WTC11 (cell line): ENCODE measurements at regions not wholly inside any gene's neighbourhood (a gene's known extent, or its start where the extent isn't known, plus 50 kb on each side); places are given as distances from the start of the nearest gene placed in this dataset.

Experiments
- ATAC-seq: fragments of 200-7000 bp; cut with Tn5 transposase; 2 replicates; pipeline ENCODE4 v1.10.0; 2021; ENCODE audit warnings: mild to moderate bottlenecking, moderate library complexity
- CTCF ChIA-PET: fragments of 300-600 bp; sonication (Branson Sonifier 250); formaldehyde crosslinking; loops from one replicate; lab custom pipeline; 2021; ENCODE audit warnings: antibody characterized with exemption; lab: Charles Lee
- POLR2A ChIA-PET: fragments of 350-600 bp; sonication (Branson Sonifier 250); formaldehyde crosslinking; loops from one replicate; lab custom pipeline; 2021; ENCODE audit warnings: antibody characterized with exemption; lab: Charles Lee
- DNase-seq: peaks from one replicate; pipeline ENCODE4 v3.0.0; 2021; ENCODE audit warnings: low spot score
- H3K27ac Mint-ChIP-seq: 2 replicates; pipeline ENCODE4 v1.8.0; 2021; ENCODE audit warnings: mixed read lengths
- H3K27me3 Mint-ChIP-seq: 2 replicates; pipeline ENCODE4 v1.8.0; 2021; ENCODE audit warnings: low read depth, mild to moderate bottlenecking, moderate library complexity, mixed read lengths
- H3K36me3 Mint-ChIP-seq: 2 replicates; pipeline ENCODE4 v1.8.0; 2021; ENCODE audit warnings: mixed read lengths
- H3K4me1 Mint-ChIP-seq: 2 replicates; pipeline ENCODE4 v1.8.0; 2022; ENCODE audit warnings: mixed read lengths
- H3K4me3 Mint-ChIP-seq: 2 replicates; pipeline ENCODE4 v1.8.0; 2021; ENCODE audit warnings: mild to moderate bottlenecking, moderate library complexity, mixed read lengths
- H3K9me3 Mint-ChIP-seq: 2 replicates; pipeline ENCODE4 v1.8.0; 2021; ENCODE audit warnings: mixed read lengths
- CBFB ChIP-seq: sonication (generic); formaldehyde crosslinking; IDR thresholded peaks from 2 replicates; pipeline ENCODE4 v1.8.1; 2022; ENCODE audit warnings: mild to moderate bottlenecking, low read depth, missing genetic modification reagents
- E2F1 ChIP-seq: sonication (generic); formaldehyde crosslinking; IDR thresholded peaks from 2 replicates; pipeline ENCODE4 v1.8.0; 2022; ENCODE audit warnings: mild to moderate bottlenecking, missing genetic modification reagents
- FOXP1 ChIP-seq: sonication (generic); formaldehyde crosslinking; IDR thresholded peaks from 2 replicates; pipeline ENCODE4 v1.8.0; 2022; ENCODE audit warnings: missing genetic modification reagents, mild to moderate bottlenecking, moderate library complexity, borderline replicate concordance
- GRHL2 ChIP-seq: fragments of 250-450 bp; sonication (Bioruptor Pico); IDR thresholded peaks from 2 replicates; pipeline ENCODE4 v1.8.0; 2022; ENCODE audit warnings: mild to moderate bottlenecking, moderate library complexity; ENCODE audit not compliant: insufficient replicate concordance, severe bottlenecking
- GTF2I ChIP-seq: fragments of 250-450 bp; sonication (Bioruptor Pico); conservative IDR thresholded peaks from 2 replicates; pipeline ENCODE4 v1.4.0; 2021; ENCODE audit warnings: mild to moderate bottlenecking
- HMGA2 ChIP-seq: fragments of 250-450 bp; sonication (Bioruptor Pico); IDR thresholded peaks from 2 replicates; pipeline ENCODE4 v1.4.0; 2021; ENCODE audit warnings: mild to moderate bottlenecking, moderate library complexity
- JUN ChIP-seq: sonication (generic); formaldehyde crosslinking; IDR thresholded peaks from 2 replicates; pipeline ENCODE4 v1.8.0; 2023; ENCODE audit warnings: mild to moderate bottlenecking, missing genetic modification reagents
- RORB ChIP-seq: fragments of 250-450 bp; sonication (Bioruptor Pico); IDR thresholded peaks from 2 replicates; pipeline ENCODE4 v1.9.0; 2021; ENCODE audit warnings: mild to moderate bottlenecking
- SOX15 ChIP-seq: fragments of 250-450 bp; sonication (Bioruptor Pico); IDR thresholded peaks from 2 replicates; pipeline ENCODE4 v1.9.0; 2021; ENCODE audit warnings: mild to moderate bottlenecking
- USF1 ChIP-seq: sonication (generic); formaldehyde crosslinking; IDR thresholded peaks from 2 replicates; pipeline ENCODE4 v1.8.0; 2022; ENCODE audit warnings: mild to moderate bottlenecking, missing genetic modification reagents
- ZNF425 ChIP-seq: fragments of 250-450 bp; sonication (Bioruptor Pico); conservative IDR thresholded peaks from 2 replicates; pipeline ENCODE4 v1.9.0; 2021; ENCODE audit warnings: mild to moderate bottlenecking
- TF ChIP-seq, protein P1 (sequence below): sonication (generic); formaldehyde crosslinking; IDR thresholded peaks from 2 replicates; pipeline ENCODE4 v1.8.0; 2023; ENCODE audit warnings: mild to moderate bottlenecking, missing genetic modification reagents
- TF ChIP-seq, protein P2 (sequence below): sonication (generic); formaldehyde crosslinking; IDR thresholded peaks from 2 replicates; pipeline ENCODE4 v1.8.1; 2023; ENCODE audit warnings: mild to moderate bottlenecking, missing genetic modification reagents
- TF ChIP-seq, protein P3 (sequence below): sonication (generic); formaldehyde crosslinking; IDR thresholded peaks from 2 replicates; pipeline ENCODE4 v1.8.0; 2023; ENCODE audit warnings: missing genetic modification reagents
- TF ChIP-seq, protein P4 (sequence below): sonication (generic); formaldehyde crosslinking; IDR thresholded peaks from 2 replicates; pipeline ENCODE4 v1.8.1; 2022; ENCODE audit warnings: low read depth, mild to moderate bottlenecking, moderate library complexity, missing genetic modification reagents, borderline replicate concordance
- TF ChIP-seq, protein P5 (sequence below): sonication (generic); formaldehyde crosslinking; conservative IDR thresholded peaks from 2 replicates; pipeline ENCODE4 v1.8.1; 2022; ENCODE audit warnings: mild to moderate bottlenecking, missing genetic modification reagents

- Mint-ChIP-seq H3K9me3 (no peaks in the 10 kb centered on the region), H3K36me3 (no peaks in the 10 kb centered on the region), H3K4me3 (no peak overlapping the region), H3K27ac (no peak overlapping the region), H3K4me1 (peaks cover 3% of the 10 kb centered on the region), H3K27me3 (no peaks in the 10 kb centered on the region)
- DNase-seq, result no peak
- ATAC-seq, result no peak
- ChIA-PET CTCF (no interaction called here), POLR2A (no interaction called here)
- TF ChIP-seq, protein P1, sequence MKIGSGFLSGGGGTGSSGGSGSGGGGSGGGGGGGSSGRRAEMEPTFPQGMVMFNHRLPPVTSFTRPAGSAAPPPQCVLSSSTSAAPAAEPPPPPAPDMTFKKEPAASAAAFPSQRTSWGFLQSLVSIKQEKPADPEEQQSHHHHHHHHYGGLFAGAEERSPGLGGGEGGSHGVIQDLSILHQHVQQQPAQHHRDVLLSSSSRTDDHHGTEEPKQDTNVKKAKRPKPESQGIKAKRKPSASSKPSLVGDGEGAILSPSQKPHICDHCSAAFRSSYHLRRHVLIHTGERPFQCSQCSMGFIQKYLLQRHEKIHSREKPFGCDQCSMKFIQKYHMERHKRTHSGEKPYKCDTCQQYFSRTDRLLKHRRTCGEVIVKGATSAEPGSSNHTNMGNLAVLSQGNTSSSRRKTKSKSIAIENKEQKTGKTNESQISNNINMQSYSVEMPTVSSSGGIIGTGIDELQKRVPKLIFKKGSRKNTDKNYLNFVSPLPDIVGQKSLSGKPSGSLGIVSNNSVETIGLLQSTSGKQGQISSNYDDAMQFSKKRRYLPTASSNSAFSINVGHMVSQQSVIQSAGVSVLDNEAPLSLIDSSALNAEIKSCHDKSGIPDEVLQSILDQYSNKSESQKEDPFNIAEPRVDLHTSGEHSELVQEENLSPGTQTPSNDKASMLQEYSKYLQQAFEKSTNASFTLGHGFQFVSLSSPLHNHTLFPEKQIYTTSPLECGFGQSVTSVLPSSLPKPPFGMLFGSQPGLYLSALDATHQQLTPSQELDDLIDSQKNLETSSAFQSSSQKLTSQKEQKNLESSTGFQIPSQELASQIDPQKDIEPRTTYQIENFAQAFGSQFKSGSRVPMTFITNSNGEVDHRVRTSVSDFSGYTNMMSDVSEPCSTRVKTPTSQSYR, result no peak
- TF ChIP-seq, protein P2, sequence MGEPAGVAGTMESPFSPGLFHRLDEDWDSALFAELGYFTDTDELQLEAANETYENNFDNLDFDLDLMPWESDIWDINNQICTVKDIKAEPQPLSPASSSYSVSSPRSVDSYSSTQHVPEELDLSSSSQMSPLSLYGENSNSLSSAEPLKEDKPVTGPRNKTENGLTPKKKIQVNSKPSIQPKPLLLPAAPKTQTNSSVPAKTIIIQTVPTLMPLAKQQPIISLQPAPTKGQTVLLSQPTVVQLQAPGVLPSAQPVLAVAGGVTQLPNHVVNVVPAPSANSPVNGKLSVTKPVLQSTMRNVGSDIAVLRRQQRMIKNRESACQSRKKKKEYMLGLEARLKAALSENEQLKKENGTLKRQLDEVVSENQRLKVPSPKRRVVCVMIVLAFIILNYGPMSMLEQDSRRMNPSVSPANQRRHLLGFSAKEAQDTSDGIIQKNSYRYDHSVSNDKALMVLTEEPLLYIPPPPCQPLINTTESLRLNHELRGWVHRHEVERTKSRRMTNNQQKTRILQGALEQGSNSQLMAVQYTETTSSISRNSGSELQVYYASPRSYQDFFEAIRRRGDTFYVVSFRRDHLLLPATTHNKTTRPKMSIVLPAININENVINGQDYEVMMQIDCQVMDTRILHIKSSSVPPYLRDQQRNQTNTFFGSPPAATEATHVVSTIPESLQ (CRISPR knock-in tag), result no peak
- TF ChIP-seq E2F1 (CRISPR knock-in tag) (no peak), HMGA2 (CRISPR knock-in tag) (no peak), GRHL2 (CRISPR knock-in tag) (no peak), ZNF425 (no peak), JUN (no peak), RORB (no peak), USF1 (CRISPR knock-in tag) (no peak), SOX15 (CRISPR knock-in tag) (no peak), GTF2I (CRISPR knock-in tag) (no peak), FOXP1 (no peak), CBFB (CRISPR knock-in tag) (no peak)
- TF ChIP-seq, protein P3, sequence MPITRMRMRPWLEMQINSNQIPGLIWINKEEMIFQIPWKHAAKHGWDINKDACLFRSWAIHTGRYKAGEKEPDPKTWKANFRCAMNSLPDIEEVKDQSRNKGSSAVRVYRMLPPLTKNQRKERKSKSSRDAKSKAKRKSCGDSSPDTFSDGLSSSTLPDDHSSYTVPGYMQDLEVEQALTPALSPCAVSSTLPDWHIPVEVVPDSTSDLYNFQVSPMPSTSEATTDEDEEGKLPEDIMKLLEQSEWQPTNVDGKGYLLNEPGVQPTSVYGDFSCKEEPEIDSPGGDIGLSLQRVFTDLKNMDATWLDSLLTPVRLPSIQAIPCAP (CRISPR knock-in tag), result no peak
- TF ChIP-seq, protein P4, sequence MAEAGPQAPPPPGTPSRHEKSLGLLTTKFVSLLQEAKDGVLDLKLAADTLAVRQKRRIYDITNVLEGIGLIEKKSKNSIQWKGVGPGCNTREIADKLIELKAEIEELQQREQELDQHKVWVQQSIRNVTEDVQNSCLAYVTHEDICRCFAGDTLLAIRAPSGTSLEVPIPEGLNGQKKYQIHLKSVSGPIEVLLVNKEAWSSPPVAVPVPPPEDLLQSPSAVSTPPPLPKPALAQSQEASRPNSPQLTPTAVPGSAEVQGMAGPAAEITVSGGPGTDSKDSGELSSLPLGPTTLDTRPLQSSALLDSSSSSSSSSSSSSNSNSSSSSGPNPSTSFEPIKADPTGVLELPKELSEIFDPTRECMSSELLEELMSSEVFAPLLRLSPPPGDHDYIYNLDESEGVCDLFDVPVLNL (CRISPR knock-in tag), result no peak
- TF ChIP-seq, protein P5, sequence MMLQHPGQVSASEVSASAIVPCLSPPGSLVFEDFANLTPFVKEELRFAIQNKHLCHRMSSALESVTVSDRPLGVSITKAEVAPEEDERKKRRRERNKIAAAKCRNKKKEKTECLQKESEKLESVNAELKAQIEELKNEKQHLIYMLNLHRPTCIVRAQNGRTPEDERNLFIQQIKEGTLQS, result no peak
Observed at GRCh38 chr6:135638108-135638507, 140.6 kb upstream of the AHI1 start.
